Stomach smooth muscle (tissue), 2 donors: ENCODE measurements at regions not wholly inside any gene's neighbourhood (a gene's known extent, or its start where the extent isn't known, plus 50 kb on each side); places are given as distances from the start of the nearest gene placed in this dataset.
A peak's percentile ranks its signal among the peaks of the same experiment; 100 is the strongest.
"Not testable (repeated sequence)": the region's sequence is repeated elsewhere in the genome, so short reads cannot be mapped to it uniquely, and the experiment has no call there.

Source experiments
- H3K27ac ChIP-seq: one replicate; pipeline ENCODE4 v1.7.0; 2013; ENCODE audit warnings: mild to moderate bottlenecking, low read length, inconsistent platforms
- H3K27me3 ChIP-seq, 2 donors: one replicate each; pipeline ENCODE4 v1.7.0; 2013; ENCODE audit warnings: low read length in 2 of 2; ENCODE audit not compliant: insufficient read depth in 2 of 2, control insufficient read depth in 1 of 2
- H3K36me3 ChIP-seq, 2 donors: one replicate each; pipeline ENCODE4 v1.7.0; 2013; ENCODE audit warnings: low read length in 2 of 2; ENCODE audit not compliant: control insufficient read depth in 2 of 2, insufficient read depth in 2 of 2
- H3K4me1 ChIP-seq: one replicate; pipeline ENCODE4 v1.7.0; 2013; ENCODE audit warnings: low read length; ENCODE audit not compliant: control insufficient read depth, insufficient read depth
- H3K4me3 ChIP-seq, 2 donors: one replicate each; pipeline ENCODE4 v1.7.0; 2013; ENCODE audit warnings: low read length in 2 of 2
- H3K9ac ChIP-seq, 2 donors: one replicate each; pipeline ENCODE4 v1.7.0; 2013; ENCODE audit warnings: low read length in 2 of 2, mild to moderate bottlenecking in 1 of 2
- H3K9me3 ChIP-seq, 2 donors: one replicate each; pipeline ENCODE4 v1.7.0; 2013; ENCODE audit warnings: low read length in 2 of 2; ENCODE audit not compliant: control insufficient read depth in 2 of 2
- donor health status: healthy.
- donor health status: Pancreatic carcinoma.

GRCh38 chr10:33588974-33589600 is 254.6 kb upstream of the NRP1 start:
- no peak overlapping the region for H3K9ac ChIP-seq

GRCh38 chr10:33584596-33584995 is 250.1 kb upstream of the NRP1 start:
- not testable (repeated sequence) for H3K4me1 ChIP-seq, H3K9me3 ChIP-seq, H3K27ac ChIP-seq, H3K27me3 ChIP-seq, H3K36me3 ChIP-seq, H3K9ac ChIP-seq, H3K4me3 ChIP-seq

More at GRCh38 chr10:33588974-33589600, 254.6 kb upstream of the NRP1 start:
- no peaks in the 10 kb centered on the region for H3K4me1 ChIP-seq
- H3K27ac ChIP-seq: no peak overlapping the region
- H3K36me3 ChIP-seq: no peaks in the 10 kb centered on the region
- no peaks in the 10 kb centered on the region for H3K27me3 ChIP-seq
- peaks cover 0 to 6% of the 10 kb centered on the region in 2 donors for H3K9me3 ChIP-seq
- H3K4me3 ChIP-seq: no peak overlapping the region

GRCh38 chr10:33579996-33580395 is 245.5 kb upstream of the NRP1 start:
- H3K27me3 ChIP-seq: no peaks in the 10 kb centered on the region
- H3K9me3 ChIP-seq: no peaks in the 10 kb centered on the region
- no peak overlapping the region for H3K4me3 ChIP-seq
- H3K27ac ChIP-seq: no peak overlapping the region
- H3K9ac ChIP-seq: no peak overlapping the region
- no peaks in the 10 kb centered on the region for H3K4me1 ChIP-seq
- no peaks in the 10 kb centered on the region for H3K36me3 ChIP-seq

GRCh38 chr10:33573606-33574005 is 239.1 kb upstream of the NRP1 start:
- Histone ChIP-seq H3K4me1 (no peaks in the 10 kb centered on the region), H3K9ac (no peak overlapping the region), H3K27ac (no peak overlapping the region), H3K36me3 (no peaks in the 10 kb centered on the region), H3K9me3 (no peaks in the 10 kb centered on the region), H3K4me3 (no peak overlapping the region), H3K27me3 (no peaks in the 10 kb centered on the region)

- Histone ChIP-seq H3K9me3 (no peaks in the 10 kb centered on the region), H3K4me3 (no peak overlapping the region), H3K4me1 (no peaks in the 10 kb centered on the region), H3K27me3 (no peaks in the 10 kb centered on the region), H3K36me3 (no peaks in the 10 kb centered on the region), H3K9ac (no peak overlapping the region), H3K27ac (no peak overlapping the region)
Observed at GRCh38 chr10:33571616-33572015, 237.1 kb upstream of the NRP1 start.

- no peaks in the 10 kb centered on the region for H3K36me3 ChIP-seq
- H3K4me3 ChIP-seq: no peak overlapping the region
- H3K27me3 ChIP-seq: no peaks in the 10 kb centered on the region
- H3K9ac ChIP-seq: no peak overlapping the region
- H3K27ac ChIP-seq: no peak overlapping the region
- no peaks in the 10 kb centered on the region for H3K9me3 ChIP-seq
- H3K4me1 ChIP-seq: no peaks in the 10 kb centered on the region
Observed at GRCh38 chr10:33570495-33570894, 236.0 kb upstream of the NRP1 start.

GRCh38 chr10:33569702-33570101 is 235.2 kb upstream of the NRP1 start:
- Histone ChIP-seq H3K36me3 (no peaks in the 10 kb centered on the region), H3K9me3 (no peaks in the 10 kb centered on the region), H3K4me3 (no peak overlapping the region), H3K9ac (no peak overlapping the region), H3K27me3 (no peaks in the 10 kb centered on the region), H3K4me1 (no peaks in the 10 kb centered on the region), H3K27ac (no peak overlapping the region)

- Histone ChIP-seq H3K4me3 (no peak overlapping the region), H3K27ac (no peak overlapping the region), H3K9ac (no peak overlapping the region), H3K9me3 (no peaks in the 10 kb centered on the region), H3K4me1 (no peaks in the 10 kb centered on the region), H3K27me3 (no peaks in the 10 kb centered on the region), H3K36me3 (no peaks in the 10 kb centered on the region)
Observed at GRCh38 chr10:33566426-33566825, 232.0 kb upstream of the NRP1 start.

GRCh38 chr10:33566001-33566400 is 231.5 kb upstream of the NRP1 start:
- no peak overlapping the region for H3K4me3 ChIP-seq
- H3K27ac ChIP-seq: no peak overlapping the region
- H3K36me3 ChIP-seq: no peaks in the 10 kb centered on the region
- no peaks in the 10 kb centered on the region for H3K4me1 ChIP-seq
- no peaks in the 10 kb centered on the region for H3K27me3 ChIP-seq
- H3K9ac ChIP-seq: no peak overlapping the region
- H3K9me3 ChIP-seq: no peaks in the 10 kb centered on the region

GRCh38 chr10:33565231-33565630 is 230.8 kb upstream of the NRP1 start:
- Histone ChIP-seq H3K4me3 (no peak overlapping the region), H3K27ac (no peak overlapping the region), H3K9me3 (no peaks in the 10 kb centered on the region), H3K9ac (no peak overlapping the region), H3K27me3 (no peaks in the 10 kb centered on the region), H3K36me3 (no peaks in the 10 kb centered on the region), H3K4me1 (no peaks in the 10 kb centered on the region)

- H3K27me3 ChIP-seq: no peaks in the 10 kb centered on the region
- H3K36me3 ChIP-seq: no peaks in the 10 kb centered on the region
- H3K4me1 ChIP-seq: peaks cover 4% of the 10 kb centered on the region
- H3K4me3 ChIP-seq: peak overlapping the region in 1 of 2 donors; percentile 29
- H3K27ac ChIP-seq: no peak overlapping the region
- no peaks in the 10 kb centered on the region for H3K9me3 ChIP-seq
- no peak overlapping the region for H3K9ac ChIP-seq
Observed at GRCh38 chr10:33559105-33559504, 224.6 kb upstream of the NRP1 start.
